K562 (cell line): ENCODE measurements at regions not wholly inside any gene's neighbourhood (a gene's known extent, or its start where the extent isn't known, plus 50 kb on each side); places are given as distances from the start of the nearest gene placed in this dataset.

Source experiments
- ATAC-seq: fragments of 200-7000 bp; cut with Tn5 transposase; 3 replicates; pipeline ENCODE4 v1.9.1; 2020; ENCODE audit warnings: moderate library complexity
- BruUV-seq: library from RNA; stranded (reverse); fragments of 400-500 nt; replicated peaks from 2 replicates; lab custom pipeline; 2021; lab: Mats Ljungman, UMichigan
- CTCF ChIA-PET: fragments of 300-600 bp; formaldehyde crosslinking; extraction: SDS; loops from one replicate; lab custom pipeline; 2021; ENCODE audit warnings: low intra/inter-chr PET ratio; lab: Yijun Ruan, JAX
- POLR2A ChIA-PET: fragments of 300-600, 350-650 bp; sonication (Branson Sonifier 250); formaldehyde crosslinking; extraction: SDS; loops from one replicate; lab custom pipeline; 2021; ENCODE audit warnings: antibody characterized with exemption, inconsistent platforms; lab: Yijun Ruan, JAX
- DNase-seq, 4 experiments: peaks; one replicate each; pipeline versions ENCODE4 v3.0.0 to v3.0.0-alpha.2; 2011 to 2018; ENCODE audit warnings: low spot score in 3 of 4, mixed read lengths in 3 of 4; ENCODE audit errors: extremely low read depth in 1 of 4
- FAIRE-seq: peaks from 2 replicates; lab custom pipeline; 2011; peaks lifted over from hg19 to GRCh38; lab: Jason Lieb, UNC
- H2AFZ ChIP-seq: 2 replicates; pipeline ENCODE4 v1.6.0; 2011; ENCODE audit warnings: low read depth, low read length, control low read depth, inconsistent platforms
- H3K27ac ChIP-seq: fragments of 200-600 bp; 3 replicates; pipeline ENCODE4 v1.8.0; 2011; ENCODE audit warnings: low read depth, mild to moderate bottlenecking, control low read depth, inconsistent platforms, low read length, moderate library complexity, mixed read lengths; ENCODE audit errors: extremely low read depth
- H3K27me3 ChIP-seq, 2 experiments: fragments of 300-600 bp in 1 of 2; 2 replicates in 1 of 2; 3 replicates in 1 of 2; pipeline versions ENCODE4 v1.6.0 to v1.8.0; 2011; ENCODE audit warnings: inconsistent platforms in 2 of 2, low read length in 2 of 2, mild to moderate bottlenecking in 1 of 2, mixed read lengths in 1 of 2, moderate library complexity in 1 of 2; ENCODE audit not compliant: control insufficient read depth in 2 of 2, insufficient read depth in 2 of 2
- H3K36me3 ChIP-seq: fragments of 300-600 bp; 3 replicates; pipeline ENCODE4 v1.8.0; 2011; ENCODE audit warnings: mild to moderate bottlenecking, low read length, inconsistent platforms; ENCODE audit not compliant: control insufficient read depth, insufficient read depth
- H3K4me1 ChIP-seq, 2 experiments: fragments of 200-600 bp in 1 of 2; replicated peaks in 1 of 2; 2 replicates in 1 of 2; 3 replicates in 1 of 2; pipeline versions ENCODE4 v1.5.1 to v1.8.0; 2011; ENCODE audit warnings: inconsistent platforms in 2 of 2, low read length in 2 of 2, mild to moderate bottlenecking in 1 of 2, mixed read lengths in 1 of 2, moderate library complexity in 1 of 2; ENCODE audit not compliant: control insufficient read depth in 2 of 2, insufficient read depth in 2 of 2
- H3K4me2 ChIP-seq: 2 replicates; pipeline ENCODE4 v1.6.1; 2011; ENCODE audit warnings: low read length, control low read depth, inconsistent platforms, mixed read lengths; ENCODE audit not compliant: insufficient read depth
- H3K4me3 ChIP-seq: fragments of 200-600 bp; sonication (generic), shearing (Covaris generic); 2 replicates; pipeline ENCODE4 v1.5.1; 2016; ENCODE audit warnings: control low read depth, inconsistent platforms
- H3K79me2 ChIP-seq: fragments of 200-600 bp; 3 replicates; pipeline ENCODE4 v1.8.0; 2011; ENCODE audit warnings: low read length, inconsistent platforms; ENCODE audit not compliant: control insufficient read depth, insufficient read depth
- H3K9ac ChIP-seq, 2 experiments: 2 replicates each; pipeline versions ENCODE4 v1.6.0 to v1.6.1; 2011; ENCODE audit warnings: low read depth in 2 of 2, low read length in 2 of 2, control low read depth in 1 of 2, inconsistent platforms in 1 of 2, mild to moderate bottlenecking in 1 of 2, mixed read lengths in 1 of 2; ENCODE audit not compliant: insufficient read depth in 1 of 2
- H3K9me1 ChIP-seq: one replicate; pipeline ENCODE4 v1.6.0; 2011; ENCODE audit warnings: inconsistent platforms, mild to moderate bottlenecking, low read length, moderate library complexity; ENCODE audit not compliant: control insufficient read depth, insufficient read depth
- H3K9me3 ChIP-seq: replicated peaks from 2 replicates; pipeline ENCODE4 v1.5.1; 2011; ENCODE audit warnings: low read depth, low read length, inconsistent platforms; ENCODE audit not compliant: control insufficient read depth, insufficient read depth
- H4K20me1 ChIP-seq: replicated peaks from 2 replicates; pipeline ENCODE4 v1.6.1; 2011; ENCODE audit warnings: low read length, inconsistent platforms, mixed read lengths; ENCODE audit not compliant: control insufficient read depth, insufficient read depth
- CBFA2T2 ChIP-seq: fragments of 450-650 bp; conservative IDR thresholded peaks from 2 replicates; pipeline ENCODE4 v1.6.1; 2017; ENCODE audit warnings: mild to moderate bottlenecking
- CREB5 ChIP-seq: fragments of 250-450 bp; sonication (Bioruptor Pico); IDR thresholded peaks from 2 replicates; pipeline ENCODE4 v1.5.0; 2020; ENCODE audit warnings: mild to moderate bottlenecking
- HMG20A ChIP-seq: fragments of 450-650 bp; formaldehyde crosslinking; conservative IDR thresholded peaks from 2 replicates; pipeline ENCODE4 v1.4.0; 2020; ENCODE audit warnings: mild to moderate bottlenecking, mixed read lengths
- MAFF ChIP-seq: IDR thresholded peaks from 2 replicates; pipeline ENCODE4 v1.6.1; 2012; ENCODE audit warnings: low read length, improper control_type of control experiment
- MAFK ChIP-seq: IDR thresholded peaks from 2 replicates; pipeline ENCODE4 v1.6.1; 2011; ENCODE audit warnings: low read length, improper control_type of control experiment
- NFRKB ChIP-seq: fragments of 450-650 bp; IDR thresholded peaks from 2 replicates; pipeline ENCODE4 v1.6.1; 2016; ENCODE audit warnings: low read depth
- POLR3G ChIP-seq: IDR thresholded peaks from 2 replicates; pipeline ENCODE4 v1.6.1; 2011; ENCODE audit not compliant: insufficient read length, insufficient replicate concordance; ENCODE audit errors: extremely low read depth
- PPARD ChIP-seq: fragments of 250-450 bp; sonication (Bioruptor Pico); IDR thresholded peaks from 2 replicates; pipeline ENCODE4 v1.8.0; 2022; ENCODE audit warnings: inconsistent platforms, mild to moderate bottlenecking, moderate library complexity
- SMAD3 ChIP-seq: fragments of 450-650 bp; formaldehyde crosslinking; conservative IDR thresholded peaks from 2 replicates; pipeline ENCODE4 v1.4.0; 2020; ENCODE audit warnings: mild to moderate bottlenecking
- TEAD1 ChIP-seq, 2 experiments: fragments of 450-650 bp in 1 of 2; sonication (generic) in 1 of 2; formaldehyde crosslinking; IDR thresholded peaks; 2 replicates each; pipeline versions ENCODE4 v1.4.0 to v1.8.0; 2020 to 2022; ENCODE audit warnings: mild to moderate bottlenecking in 2 of 2, missing genetic modification reagents in 1 of 2
- YY1 ChIP-seq, 3 experiments: IDR thresholded peaks; 2 replicates each; pipeline ENCODE4 v1.6.1; 2011; ENCODE audit warnings: low read length in 2 of 3, mild to moderate bottlenecking in 2 of 3, moderate library complexity in 2 of 3, borderline replicate concordance in 1 of 3, control low read depth in 1 of 3, low read depth in 1 of 3; ENCODE audit not compliant: insufficient read depth in 3 of 3, insufficient replicate concordance in 2 of 3, control insufficient read depth in 1 of 3, insufficient read length in 1 of 3; ENCODE audit errors: extremely low read depth in 1 of 3
- ZNF354B ChIP-seq: fragments of 250-450 bp; sonication (Bioruptor Pico); IDR thresholded peaks from 2 replicates; pipeline ENCODE4 v1.4.0; 2020
- ZNF395 ChIP-seq: fragments of 200-800 bp; sonication (Bioruptor generic); IDR thresholded peaks from 2 replicates; pipeline ENCODE4 v1.6.1; 2017; ENCODE audit warnings: missing genetic modification characterization, missing compliant biosample characterization
- ZNF780A ChIP-seq: fragments of 250-450 bp; sonication (Bioruptor Pico); IDR thresholded peaks from 2 replicates; pipeline ENCODE4 v1.5.0; 2021; ENCODE audit warnings: mild to moderate bottlenecking
- WGBS: fragments of 100-300 bp; shearing (Covaris generic); methylation state at CpG from one replicate; pipeline ENCODE4 v1.1.6; 2016; ENCODE audit warnings: low coverage, mixed read lengths; ENCODE audit not compliant: insufficient coverage; ENCODE audit errors: missing lambda C conversion rate; 5-methylcytosine and 5-hydroxymethylcytosine counted together
- in situ Hi-C: fragments of 300-500 bp; cut with MboI; formaldehyde crosslinking; loops from 4 replicates; pipeline ENCODE4 v1.15.0; 2018; ENCODE audit warnings: inconsistent platforms, mixed read lengths
- intact Hi-C: fragments of 100-400 bp; cut with micrococcal nuclease; formaldehyde crosslinking; loops from 2 replicates; pipeline ENCODE4 v1.14.2; 2022

GRCh38 chr5:51104556-51104955 is 278.7 kb upstream of the ISL1 start:
- no TSS peak for BruUV-seq
- CTCF ChIA-PET, result no interaction called here
- TF ChIP-seq ZNF354B (CRISPR knock-in tag), result no peak
- no peak for TF ChIP-seq HMG20A
- no peak for TF ChIP-seq ZNF780A
- TF ChIP-seq, all 486 proteins: peak for 0

GRCh38 chr5:51109786-51110410 is 273.4 kb upstream of the ISL1 start:
- H2AFZ ChIP-seq, result no peak overlapping the region
- no peaks in the 10 kb centered on the region for H3K9me3 ChIP-seq
- in situ Hi-C loops, result no loop called here
- ATAC-seq (no peak), FAIRE-seq (no peak), DNase-seq (no peak)
- no TSS peak for BruUV-seq
- no peaks in the 10 kb centered on the region for H3K27me3 ChIP-seq
- no peak overlapping the region for H3K4me2 ChIP-seq
- H3K36me3 ChIP-seq, result no peaks in the 10 kb centered on the region
- CTCF ChIA-PET, result no interaction called here
- H3K4me1 ChIP-seq, result no peaks in the 10 kb centered on the region
- POLR2A ChIA-PET, result no interaction called here
- TF ChIP-seq NFRKB (no peak), MAFK (peak; percentile 23; the same call in 1 of the 2 replicates), ZNF395 (no peak), CREB5 (CRISPR knock-in tag) (no peak), TEAD1 (CRISPR knock-in tag; IDR thresholded peaks at IDR 0.05) (no peak), SMAD3 (no peak), MAFF (peak; percentile 28; the same call in 1 of the 2 replicates), POLR3G (no peak), CBFA2T2 (no peak), PPARD (CRISPR knock-in tag) (no peak), YY1 (IDR thresholded peaks at IDR 0.05; ENCODE audit: borderline replicate concordance in 1 of 3, control insufficient read depth in 1 of 3, extremely low read depth in 1 of 3, insufficient read depth in 3 of 3, insufficient read length in 1 of 3, insufficient replicate concordance in 2 of 3, low read depth in 1 of 3, low read length in 2 of 3) (no peak)
- H4K20me1 ChIP-seq, result no peaks in the 10 kb centered on the region
- H3K27ac ChIP-seq, result no peak overlapping the region
- H3K4me3 ChIP-seq, result no peak overlapping the region
- intact Hi-C loops, result no loop called here
- H3K9ac ChIP-seq, result no peak overlapping the region
- H3K79me2 ChIP-seq, result no peaks in the 10 kb centered on the region
- H3K9me1 ChIP-seq, result no peaks in the 10 kb centered on the region
- 0% methylated on average over 3 of the region's 3 CpGs for WGBS

More at GRCh38 chr5:51104556-51104955, 278.7 kb upstream of the ISL1 start:
- FAIRE-seq (no peak), DNase-seq (no peak), ATAC-seq (no peak)
- intact Hi-C loops, result no loop called here
- Histone ChIP-seq H4K20me1 (no peaks in the 10 kb centered on the region), H3K79me2 (no peaks in the 10 kb centered on the region), H2AFZ (no peak overlapping the region), H3K36me3 (no peaks in the 10 kb centered on the region), H3K4me3 (no peak overlapping the region), H3K4me2 (no peak overlapping the region), H3K9ac (no peak overlapping the region), H3K4me1 (no peaks in the 10 kb centered on the region), H3K27ac (no peak overlapping the region), H3K9me1 (no peaks in the 10 kb centered on the region), H3K9me3 (no peaks in the 10 kb centered on the region), H3K27me3 (no peaks in the 10 kb centered on the region)
- 9% methylated on average over 2 of the region's 2 CpGs for WGBS
- POLR2A ChIA-PET, result no interaction called here
- in situ Hi-C loops, result no loop called here
